Activated naive CD4-positive, alpha-beta T cell treated with anti-CD3 and anti-CD28 coated beads for 36 hours (primary cell): ENCODE measurements at regions not wholly inside any gene's neighbourhood (a gene's known extent, or its start where the extent isn't known, plus 50 kb on each side); places are given as distances from the start of the nearest gene placed in this dataset.

Experiments
- CTCF ChIA-PET: fragments of 350-600 bp; sonication (Branson Sonifier 250); formaldehyde crosslinking; loops from one replicate; lab custom pipeline; 2021; ENCODE audit warnings: antibody characterized with exemption; lab: Charles Lee
- DNase-seq: peaks from one replicate; pipeline ENCODE4 v3.0.0-alpha.2; 2020
- H3K27ac Mint-ChIP-seq: one replicate; pipeline ENCODE4 v1.8.0; 2021; ENCODE audit warnings: mild to moderate bottlenecking, mixed read lengths
- H3K27me3 Mint-ChIP-seq: one replicate; pipeline ENCODE4 v1.8.0; 2021; ENCODE audit warnings: low read depth, mixed read lengths
- H3K36me3 Mint-ChIP-seq: one replicate; pipeline ENCODE4 v1.8.0; 2021; ENCODE audit warnings: low read depth, mixed read lengths
- H3K4me1 Mint-ChIP-seq: one replicate; pipeline ENCODE4 v1.8.0; 2021; ENCODE audit warnings: low read depth, mixed read lengths
- H3K4me3 Mint-ChIP-seq: one replicate; pipeline ENCODE4 v1.8.0; 2021; ENCODE audit warnings: mild to moderate bottlenecking, moderate library complexity, mixed read lengths
- H3K9me3 Mint-ChIP-seq: one replicate; pipeline ENCODE4 v1.8.0; 2021; ENCODE audit warnings: mixed read lengths
- intact Hi-C: fragments of 100-400 bp; cut with micrococcal nuclease; formaldehyde crosslinking; loops from one replicate; pipeline ENCODE4 v1.15.1; 2023

- H3K27me3 Mint-ChIP-seq: no peaks in the 10 kb centered on the region
- no peak overlapping the region for H3K27ac Mint-ChIP-seq
- CTCF ChIA-PET: no interaction called here
- H3K4me3 Mint-ChIP-seq: no peak overlapping the region
- H3K36me3 Mint-ChIP-seq: no peaks in the 10 kb centered on the region
- peaks cover 5% of the 10 kb centered on the region for H3K9me3 Mint-ChIP-seq
- H3K4me1 Mint-ChIP-seq: no peaks in the 10 kb centered on the region
- intact Hi-C loops: no loop called here
- no peak for DNase-seq
Observed at GRCh38 chr9:25442526-25442925, 235.7 kb downstream of the TUSC1 start.

GRCh38 chr9:25427898-25428297 is 250.3 kb downstream of the TUSC1 start:
- intact Hi-C loops: no loop called here
- no peaks in the 10 kb centered on the region for H3K4me1 Mint-ChIP-seq
- no peak overlapping the region for H3K4me3 Mint-ChIP-seq
- CTCF ChIA-PET: no interaction called here
- no peaks in the 10 kb centered on the region for H3K36me3 Mint-ChIP-seq
- no peak for DNase-seq
- H3K9me3 Mint-ChIP-seq: peaks cover 18% of the 10 kb centered on the region
- no peak overlapping the region for H3K27ac Mint-ChIP-seq
- H3K27me3 Mint-ChIP-seq: no peaks in the 10 kb centered on the region

GRCh38 chr9:25427290-25427689 is 251.0 kb downstream of the TUSC1 start:
- intact Hi-C loops: no loop called here
- DNase-seq: no peak
- no peak overlapping the region for H3K4me3 Mint-ChIP-seq
- CTCF ChIA-PET: no interaction called here
- peaks cover 18% of the 10 kb centered on the region for H3K9me3 Mint-ChIP-seq
- no peaks in the 10 kb centered on the region for H3K36me3 Mint-ChIP-seq
- H3K27me3 Mint-ChIP-seq: no peaks in the 10 kb centered on the region
- no peaks in the 10 kb centered on the region for H3K4me1 Mint-ChIP-seq
- no peak overlapping the region for H3K27ac Mint-ChIP-seq

GRCh38 chr9:25421560-25421959 is 256.7 kb downstream of the TUSC1 start:
- Mint-ChIP-seq H3K27me3 (no peaks in the 10 kb centered on the region), H3K4me1 (no peaks in the 10 kb centered on the region), H3K4me3 (no peak overlapping the region), H3K36me3 (no peaks in the 10 kb centered on the region), H3K27ac (no peak overlapping the region), H3K9me3 (peaks cover 8% of the 10 kb centered on the region)
- no peak for DNase-seq
- CTCF ChIA-PET: no interaction called here
- intact Hi-C loops: no loop called here

GRCh38 chr9:25418974-25419373 is 259.3 kb downstream of the TUSC1 start:
- no peak overlapping the region for H3K4me3 Mint-ChIP-seq
- peaks cover 12% of the 10 kb centered on the region for H3K9me3 Mint-ChIP-seq
- no peaks in the 10 kb centered on the region for H3K36me3 Mint-ChIP-seq
- H3K27me3 Mint-ChIP-seq: no peaks in the 10 kb centered on the region
- no peak for DNase-seq
- H3K4me1 Mint-ChIP-seq: no peaks in the 10 kb centered on the region
- CTCF ChIA-PET: interaction anchor here (0.6 kb wide), 1 partner anchor 85 kb away, joined by 3 read pairs; no protein-coding TSS in a partner anchor
- intact Hi-C loops: no loop called here
- H3K27ac Mint-ChIP-seq: no peak overlapping the region

GRCh38 chr9:25415718-25416117 is 262.5 kb downstream of the TUSC1 start:
- no peaks in the 10 kb centered on the region for H3K36me3 Mint-ChIP-seq

GRCh38 chr9:25412646-25413045 is 265.6 kb downstream of the TUSC1 start:
- Mint-ChIP-seq H3K27me3 (no peaks in the 10 kb centered on the region), H3K27ac (no peak overlapping the region), H3K4me1 (no peaks in the 10 kb centered on the region), H3K9me3 (peaks cover 5% of the 10 kb centered on the region), H3K36me3 (no peaks in the 10 kb centered on the region), H3K4me3 (no peak overlapping the region)
- intact Hi-C loops: no loop called here
- DNase-seq: no peak
- CTCF ChIA-PET: no interaction called here

More at GRCh38 chr9:25415718-25416117, 262.5 kb downstream of the TUSC1 start:
- Mint-ChIP-seq H3K9me3 (peaks cover 7% of the 10 kb centered on the region), H3K4me1 (no peaks in the 10 kb centered on the region), H3K27ac (no peak overlapping the region), H3K27me3 (no peaks in the 10 kb centered on the region), H3K4me3 (no peak overlapping the region)
- DNase-seq: no peak
- CTCF ChIA-PET: interaction anchor here (0.7 kb wide), 1 partner anchor 114 kb away, joined by 7 read pairs; no protein-coding TSS in a partner anchor
- intact Hi-C loops: no loop called here

- no peaks in the 10 kb centered on the region for H3K27me3 Mint-ChIP-seq
- H3K4me3 Mint-ChIP-seq: no peak overlapping the region
- intact Hi-C loops: no loop called here
- H3K27ac Mint-ChIP-seq: no peak overlapping the region
- H3K9me3 Mint-ChIP-seq: peaks cover 7% of the 10 kb centered on the region
- no peaks in the 10 kb centered on the region for H3K4me1 Mint-ChIP-seq
- CTCF ChIA-PET: interaction anchor here (0.6 kb wide), 1 partner anchor 1640 kb away, joined by 3 read pairs; no protein-coding TSS in a partner anchor
- no peak for DNase-seq
- no peaks in the 10 kb centered on the region for H3K36me3 Mint-ChIP-seq
Observed at GRCh38 chr9:25397746-25398145, 280.5 kb downstream of the TUSC1 start.

- H3K36me3 Mint-ChIP-seq: no peaks in the 10 kb centered on the region
- H3K9me3 Mint-ChIP-seq: peaks cover 11% of the 10 kb centered on the region
- DNase-seq: no peak
- intact Hi-C loops: no loop called here
- no peaks in the 10 kb centered on the region for H3K4me1 Mint-ChIP-seq
- no peak overlapping the region for H3K4me3 Mint-ChIP-seq
- CTCF ChIA-PET: no interaction called here
- no peak overlapping the region for H3K27ac Mint-ChIP-seq
- no peaks in the 10 kb centered on the region for H3K27me3 Mint-ChIP-seq
Observed at GRCh38 chr9:25396828-25397227, 281.4 kb downstream of the TUSC1 start.

- Mint-ChIP-seq H3K4me3 (no peak overlapping the region), H3K27me3 (no peaks in the 10 kb centered on the region), H3K36me3 (no peaks in the 10 kb centered on the region), H3K27ac (no peak overlapping the region), H3K4me1 (no peaks in the 10 kb centered on the region), H3K9me3 (peaks cover 7% of the 10 kb centered on the region)
- DNase-seq: no peak
- intact Hi-C loops: no loop called here
- CTCF ChIA-PET: no interaction called here
Observed at GRCh38 chr9:25381141-25381540, 297.1 kb downstream of the TUSC1 start.

GRCh38 chr9:25377039-25377438 is 301.2 kb downstream of the TUSC1 start:
- no peak for DNase-seq
- H3K27me3 Mint-ChIP-seq: no peaks in the 10 kb centered on the region
- H3K36me3 Mint-ChIP-seq: no peaks in the 10 kb centered on the region
- H3K4me3 Mint-ChIP-seq: no peak overlapping the region
- CTCF ChIA-PET: no interaction called here
- H3K4me1 Mint-ChIP-seq: no peaks in the 10 kb centered on the region
- no peak overlapping the region for H3K27ac Mint-ChIP-seq
- peaks cover 6% of the 10 kb centered on the region for H3K9me3 Mint-ChIP-seq
- intact Hi-C loops: no loop called here

- Mint-ChIP-seq H3K4me3 (no peak overlapping the region), H3K4me1 (no peaks in the 10 kb centered on the region), H3K27me3 (no peaks in the 10 kb centered on the region), H3K9me3 (peaks cover 6% of the 10 kb centered on the region), H3K27ac (no peak overlapping the region), H3K36me3 (no peaks in the 10 kb centered on the region)
- DNase-seq: no peak
- intact Hi-C loops: no loop called here
- CTCF ChIA-PET: no interaction called here
Observed at GRCh38 chr9:25374281-25374680, 304.0 kb downstream of the TUSC1 start.

- H3K36me3 Mint-ChIP-seq: no peaks in the 10 kb centered on the region
- intact Hi-C loops: no loop called here
- H3K27me3 Mint-ChIP-seq: no peaks in the 10 kb centered on the region
- DNase-seq: no peak
- H3K9me3 Mint-ChIP-seq: peaks cover 4% of the 10 kb centered on the region
- no peak overlapping the region for H3K4me3 Mint-ChIP-seq
- no peak overlapping the region for H3K27ac Mint-ChIP-seq
- no peaks in the 10 kb centered on the region for H3K4me1 Mint-ChIP-seq
- CTCF ChIA-PET: no interaction called here
Observed at GRCh38 chr9:25366906-25367305, 311.3 kb downstream of the TUSC1 start.
